SK-N-MC (cell line): ENCODE measurements at regions not wholly inside any gene's neighbourhood (a gene's known extent, or its start where the extent isn't known, plus 50 kb on each side); places are given as distances from the start of the nearest gene placed in this dataset.

Source experiments
- DNase-seq: peaks from one replicate; pipeline ENCODE4 v3.0.0-alpha.2; 2011; ENCODE audit warnings: low read depth, low spot score
- H3K27ac ChIP-seq: fragments of 200-600 bp; sonication (generic); 2 replicates; pipeline ENCODE4 v1.5.1; 2016; ENCODE audit warnings: mixed run types
- H3K36me3 ChIP-seq: fragments of 200-600 bp; sonication (generic); 2 replicates; pipeline ENCODE4 v1.6.1; 2017; ENCODE audit warnings: antibody characterized with exemption, low read length, mixed read lengths; ENCODE audit not compliant: insufficient read depth
- H3K4me3 ChIP-seq: fragments of 200-600 bp; sonication (generic); 2 replicates; pipeline ENCODE4 v1.5.1; 2016
- H3K9ac ChIP-seq: fragments of 200-600 bp; sonication (generic); 2 replicates; pipeline ENCODE4 v1.8.0; 2017; ENCODE audit warnings: mixed run types, mixed read lengths; ENCODE audit not compliant: insufficient read length
- H3K9me3 ChIP-seq: fragments of 200-600 bp; sonication (generic); 2 replicates; pipeline ENCODE4 v1.6.1; 2017; ENCODE audit warnings: low read depth, mild to moderate bottlenecking, antibody characterized with exemption, low read length, moderate library complexity, mixed read lengths
- EZH2 ChIP-seq: fragments of 200-600 bp; sonication (generic); IDR thresholded peaks from one replicate; pipeline ENCODE4 v1.6.1; 2017; ENCODE audit warnings: antibody characterized with exemption
- FOXP2 ChIP-seq: optimal IDR thresholded peaks from 2 replicates; pipeline ENCODE3; 2011; ENCODE audit warnings: mild to moderate bottlenecking, moderate library complexity; ENCODE audit not compliant: insufficient read depth; ENCODE audit errors: extremely low read length, control extremely low read depth
- POLR2AphosphoS5 ChIP-seq: IDR thresholded peaks from 2 replicates; pipeline ENCODE4 v1.6.1; 2012; ENCODE audit warnings: mild to moderate bottlenecking, low read depth, low read length, borderline replicate concordance

DNA sequence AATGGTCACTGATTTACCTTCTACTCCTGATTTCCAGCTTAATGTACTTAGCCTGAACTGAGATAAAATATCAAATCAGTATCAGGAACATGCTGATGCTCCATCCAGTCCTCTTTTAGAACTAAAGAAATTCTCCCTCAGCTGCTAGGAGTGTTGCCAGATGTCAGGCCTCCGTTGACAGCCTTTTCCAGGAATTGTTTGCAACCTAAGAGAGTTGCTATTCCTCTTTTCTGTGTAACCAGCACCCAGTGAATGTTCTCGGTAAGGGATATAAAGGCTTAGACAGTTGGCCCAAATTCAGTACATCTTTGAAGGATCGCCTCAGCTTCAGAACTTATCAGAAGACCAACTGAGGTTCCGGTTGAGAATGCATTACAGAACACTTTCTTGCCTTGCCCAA, 559.0 kb downstream of the PCDH17 start:
- Histone ChIP-seq H3K4me3 (no peak overlapping the region), H3K27ac (no peak overlapping the region), H3K9ac (no peak overlapping the region), H3K36me3 (no peaks in the 10 kb centered on the region), H3K9me3 (no peaks in the 10 kb centered on the region)
- TF ChIP-seq FOXP2 (no peak), POLR2AphosphoS5 (no peak), EZH2 (no peak)
- no peak for DNase-seq

DNA sequence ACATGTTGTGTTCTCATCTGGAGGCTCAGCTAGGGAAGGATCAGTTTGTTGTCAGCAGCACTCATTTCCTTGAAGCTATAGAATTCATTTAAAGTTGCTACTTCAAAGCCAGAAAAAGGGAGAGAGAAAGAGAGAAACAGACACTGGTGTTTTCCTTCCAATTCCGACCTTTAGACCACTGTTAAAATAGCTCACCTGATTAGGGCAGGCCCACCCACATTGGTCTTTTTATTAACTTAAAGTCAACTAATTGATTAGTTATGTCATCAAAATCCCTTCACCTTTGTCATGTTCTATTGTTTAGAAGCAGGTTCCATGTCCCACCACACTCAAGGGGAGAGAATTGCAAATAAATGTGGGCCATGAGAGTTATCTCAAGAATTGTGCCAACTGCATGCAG, 560.2 kb downstream of the PCDH17 start:
- Histone ChIP-seq H3K36me3 (no peaks in the 10 kb centered on the region), H3K9ac (no peak overlapping the region), H3K27ac (no peak overlapping the region), H3K9me3 (no peaks in the 10 kb centered on the region), H3K4me3 (no peak overlapping the region)
- no peak for DNase-seq
- TF ChIP-seq EZH2 (no peak), FOXP2 (no peak), POLR2AphosphoS5 (no peak)

- no peak overlapping the region for H3K27ac ChIP-seq
- no peak overlapping the region for H3K9ac ChIP-seq
- no peak for DNase-seq
- no peaks in the 10 kb centered on the region for H3K9me3 ChIP-seq
- TF ChIP-seq POLR2AphosphoS5: no peak
- no peak for TF ChIP-seq FOXP2
- no peak for TF ChIP-seq EZH2
- H3K36me3 ChIP-seq: no peaks in the 10 kb centered on the region
- no peak overlapping the region for H3K4me3 ChIP-seq
Measured at GRCh38 chr13:58202099-58202498, 570.6 kb downstream of the PCDH17 start.

DNA sequence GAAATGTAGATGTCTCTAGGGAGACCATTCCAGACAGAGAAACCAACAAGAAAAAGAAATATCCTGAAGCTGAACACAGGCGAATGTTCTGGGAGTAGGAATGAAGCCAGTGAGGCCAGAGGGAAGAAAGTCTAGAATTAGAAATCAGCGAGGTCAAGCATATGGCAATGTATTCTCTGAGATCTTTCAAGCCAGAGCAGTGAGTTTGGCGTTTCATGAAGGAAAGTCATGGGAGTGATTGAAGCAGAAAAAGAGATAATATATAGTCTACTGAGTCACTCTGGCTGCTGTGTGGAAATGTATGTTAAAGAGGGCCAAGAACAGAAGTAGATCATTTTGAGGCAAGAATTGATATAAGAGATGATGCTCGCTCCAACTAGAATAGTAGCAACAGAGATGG, 576.0 kb downstream of the PCDH17 start:
- H3K4me3 ChIP-seq: no peak overlapping the region
- no peaks in the 10 kb centered on the region for H3K36me3 ChIP-seq
- no peak overlapping the region for H3K9ac ChIP-seq
- H3K9me3 ChIP-seq: no peaks in the 10 kb centered on the region
- no peak for DNase-seq
- no peak for TF ChIP-seq POLR2AphosphoS5
- TF ChIP-seq FOXP2: no peak
- no peak for TF ChIP-seq EZH2
- H3K27ac ChIP-seq: no peak overlapping the region

DNA sequence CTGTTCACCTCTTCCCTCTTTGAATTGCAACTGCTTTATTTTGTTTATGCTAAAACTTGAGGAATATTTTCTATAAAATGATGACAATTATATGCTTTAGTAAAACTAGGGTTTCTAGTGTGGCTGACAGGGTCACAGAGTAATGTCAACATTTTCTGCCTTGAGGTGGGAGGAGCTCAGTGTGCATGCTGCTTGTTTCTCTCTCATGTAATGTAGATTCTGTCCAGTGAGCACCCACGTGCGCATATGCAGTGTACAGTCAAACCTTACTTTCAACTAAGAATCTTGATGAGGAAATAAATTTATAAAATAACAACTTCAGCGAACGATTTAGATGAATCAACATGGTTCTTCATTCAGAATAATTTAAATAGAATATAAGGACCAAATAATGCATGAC, 603.9 kb downstream of the PCDH17 start:
- Histone ChIP-seq H3K4me3 (no peak overlapping the region), H3K9ac (no peak overlapping the region), H3K36me3 (no peaks in the 10 kb centered on the region), H3K27ac (no peak overlapping the region), H3K9me3 (no peaks in the 10 kb centered on the region)
- no peak for DNase-seq
- TF ChIP-seq POLR2AphosphoS5 (no peak), EZH2 (no peak), FOXP2 (no peak)

DNA sequence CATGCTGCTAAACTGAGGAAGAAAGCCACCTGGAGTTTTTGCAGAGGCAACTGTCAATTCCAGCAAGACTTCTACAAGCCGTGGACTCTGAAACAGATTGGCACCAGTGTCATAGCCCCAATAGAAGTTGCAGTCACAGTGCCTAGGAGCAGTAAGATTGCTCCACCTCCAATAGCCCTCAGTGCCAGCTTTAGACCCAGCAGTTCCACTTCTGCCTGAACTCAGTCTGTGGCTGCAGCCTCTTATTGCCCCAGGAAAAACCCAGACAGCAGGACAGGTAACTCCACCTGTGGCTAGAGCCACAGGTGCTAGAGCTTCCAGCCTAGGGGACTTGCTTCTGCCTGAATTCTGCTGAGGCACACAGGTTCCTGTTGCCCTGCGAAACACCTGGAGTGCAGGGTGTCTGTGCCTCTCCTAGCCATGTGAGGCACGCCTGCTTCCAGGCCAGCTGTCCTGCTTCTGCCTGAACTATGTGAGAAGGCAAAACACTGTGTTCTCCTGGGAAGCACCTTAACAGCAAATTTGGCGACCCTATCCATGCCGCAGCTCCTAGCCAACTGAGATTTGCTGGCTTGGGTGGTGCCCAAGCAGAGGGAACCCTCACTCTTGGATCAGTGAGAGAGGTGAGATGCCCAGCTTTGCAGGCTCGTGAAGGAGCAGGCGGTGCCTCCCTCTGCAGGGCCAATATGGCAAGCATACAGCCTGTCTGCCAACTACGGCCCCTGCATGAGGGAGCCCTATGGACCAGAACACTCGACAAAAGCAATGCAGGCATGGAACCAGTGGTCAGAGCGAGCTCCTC, 607.6 kb downstream of the PCDH17 start:
- no peak overlapping the region for H3K27ac ChIP-seq
- H3K9me3 ChIP-seq: no peaks in the 10 kb centered on the region
- DNase-seq: no peak
- TF ChIP-seq POLR2AphosphoS5 (no peak), EZH2 (no peak), FOXP2 (no peak)
- no peak overlapping the region for H3K4me3 ChIP-seq
- no peak overlapping the region for H3K9ac ChIP-seq
- no peaks in the 10 kb centered on the region for H3K36me3 ChIP-seq

DNA sequence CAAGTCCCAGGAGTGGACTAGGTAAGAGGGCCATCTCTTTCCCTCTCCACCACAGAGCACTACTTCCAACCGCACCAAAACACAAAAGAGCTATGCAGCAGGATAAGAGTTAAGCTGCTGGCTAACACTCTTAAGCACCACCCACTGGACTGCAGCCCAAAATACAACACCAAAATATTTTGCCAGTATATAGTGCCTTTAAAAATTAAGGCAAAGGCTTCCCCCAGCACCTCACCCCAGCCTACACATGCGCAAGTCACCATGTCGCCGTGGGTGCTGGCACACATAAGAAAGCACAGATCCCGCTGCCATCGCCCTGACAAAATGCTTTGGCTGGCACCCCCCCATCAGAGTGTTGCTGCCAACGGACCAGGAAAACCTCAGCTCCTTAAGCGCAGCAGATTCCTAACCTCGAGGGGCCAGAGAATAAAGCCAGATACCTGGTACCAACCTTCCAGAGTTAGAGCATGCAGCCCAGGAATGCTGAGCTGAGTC, 608.3 kb downstream of the PCDH17 start:
- H3K36me3 ChIP-seq: no peaks in the 10 kb centered on the region

DNA sequence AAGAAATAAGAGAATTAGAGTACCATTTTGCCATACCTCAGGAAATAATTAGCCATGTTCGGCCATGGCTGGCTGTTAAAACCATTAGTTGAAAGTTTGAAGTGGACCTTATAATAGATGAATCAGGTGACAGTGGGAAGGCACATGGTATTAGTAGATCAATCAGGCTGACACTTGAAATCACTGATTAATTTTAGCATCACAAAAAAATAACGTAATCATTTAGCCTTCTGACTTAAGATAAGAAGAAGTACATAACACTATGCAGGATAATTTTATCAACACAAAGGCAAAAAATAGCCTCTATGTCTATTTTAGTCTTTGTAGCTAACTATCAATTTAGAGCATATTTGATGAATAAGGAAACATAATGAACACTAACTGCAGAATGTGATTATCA, 615.5 kb downstream of the PCDH17 start:
- H3K4me3 ChIP-seq: no peak overlapping the region
- no peak overlapping the region for H3K27ac ChIP-seq
- no peaks in the 10 kb centered on the region for H3K9me3 ChIP-seq
- no peak for DNase-seq
- H3K9ac ChIP-seq: no peak overlapping the region
- TF ChIP-seq POLR2AphosphoS5 (no peak), FOXP2 (no peak)
- no peaks in the 10 kb centered on the region for H3K36me3 ChIP-seq

More for the DNA sequence above, 608.3 kb downstream of the PCDH17 start:
- DNase-seq: no peak
- Histone ChIP-seq H3K9me3 (no peaks in the 10 kb centered on the region), H3K9ac (no peak overlapping the region), H3K27ac (no peak overlapping the region), H3K4me3 (no peak overlapping the region)
- TF ChIP-seq FOXP2 (no peak), POLR2AphosphoS5 (no peak), EZH2 (no peak)
